IMR-90 (cell line): ENCODE measurements at regions not wholly inside any gene's neighbourhood (a gene's known extent, or its start where the extent isn't known, plus 50 kb on each side); places are given as distances from the start of the nearest gene placed in this dataset.

Experiments
- ATAC-seq: fragments of 200-7000 bp; cut with Tn5 transposase; 2 replicates; pipeline ENCODE4 v1.9.1; 2020; ENCODE audit warnings: low read depth, mild to moderate bottlenecking, moderate library complexity
- BruUV-seq: library from RNA; stranded (reverse); fragments of 400-500 nt; replicated peaks from 2 replicates; lab custom pipeline; 2021; lab: Mats Ljungman, UMichigan
- CTCF ChIA-PET: fragments of 300-600 bp; formaldehyde crosslinking; extraction: SDS; loops from one replicate; lab custom pipeline; 2021; ENCODE audit warnings: antibody characterized with exemption; lab: Yijun Ruan, JAX
- POLR2A ChIA-PET: fragments of 300-600 bp; sonication (Branson Sonifier 250); formaldehyde crosslinking; loops from one replicate; lab custom pipeline; 2022; ENCODE audit warnings: antibody characterized with exemption; ENCODE audit not compliant: unreplicated experiment; lab: Charles Lee
- DNase-seq: peaks from one replicate; pipeline ENCODE4 v3.0.0; 2013
- H2AFZ ChIP-seq: replicated peaks from 2 replicates; pipeline ENCODE3; 2013; ENCODE audit warnings: low read length, mild to moderate bottlenecking; ENCODE audit not compliant: poor library complexity
- H2AK5ac ChIP-seq: 2 replicates; pipeline ENCODE4 v1.6.1; 2013; ENCODE audit warnings: low read depth, low read length, inconsistent platforms
- H2AK9ac ChIP-seq: replicated peaks from 2 replicates; pipeline ENCODE3; 2013; ENCODE audit warnings: mild to moderate bottlenecking, low read depth, low read length, moderate library complexity; ENCODE audit not compliant: poor library complexity
- H2BK120ac ChIP-seq: 2 replicates; pipeline ENCODE4 v1.6.1; 2013; ENCODE audit warnings: low read depth, low read length, inconsistent platforms
- H2BK15ac ChIP-seq: 3 replicates; pipeline ENCODE4 v1.6.1; 2013; ENCODE audit warnings: low read depth, low read length, inconsistent platforms
- H2BK20ac ChIP-seq: 2 replicates; pipeline ENCODE4 v1.6.1; 2013; ENCODE audit warnings: low read depth, mild to moderate bottlenecking, inconsistent platforms, low read length, moderate library complexity
- H2BK5ac ChIP-seq: 2 replicates; pipeline ENCODE4 v1.6.1; 2013; ENCODE audit warnings: mild to moderate bottlenecking, low read depth, low read length, inconsistent platforms; ENCODE audit not compliant: poor library complexity, severe bottlenecking
- H3K14ac ChIP-seq: replicated peaks from 2 replicates; pipeline ENCODE4 v1.6.1; 2013; ENCODE audit warnings: low read depth, low read length, inconsistent platforms
- H3K18ac ChIP-seq: 2 replicates; pipeline ENCODE4 v1.6.1; 2013; ENCODE audit warnings: low read depth, low read length, control low read depth
- H3K23ac ChIP-seq: 2 replicates; pipeline ENCODE4 v1.6.1; 2013; ENCODE audit warnings: low read depth, low read length, inconsistent platforms
- H3K27ac ChIP-seq: 2 replicates; pipeline ENCODE4 v1.5.1; 2013; ENCODE audit warnings: mild to moderate bottlenecking, control low read depth, low read length; ENCODE audit not compliant: insufficient read depth
- H3K27me3 ChIP-seq: 2 replicates; pipeline ENCODE4 v1.6.1; 2013; ENCODE audit warnings: low read length; ENCODE audit not compliant: control insufficient read depth, insufficient read depth
- H3K36me3 ChIP-seq: 2 replicates; pipeline ENCODE4 v1.6.1; 2013; ENCODE audit warnings: low read length, mixed read lengths; ENCODE audit not compliant: control insufficient read depth, insufficient read depth
- H3K4ac ChIP-seq: 2 replicates; pipeline ENCODE4 v1.6.1; 2013; ENCODE audit warnings: low read depth, low read length, inconsistent platforms
- H3K4me1 ChIP-seq: 2 replicates; pipeline ENCODE4 v1.6.1; 2013; ENCODE audit warnings: low read length, mixed read lengths; ENCODE audit not compliant: control insufficient read depth, insufficient read depth
- H3K4me2 ChIP-seq: 2 replicates; pipeline ENCODE4 v1.6.1; 2013; ENCODE audit warnings: low read depth, mild to moderate bottlenecking, control low read depth, low read length, moderate library complexity
- H3K4me3 ChIP-seq: 2 replicates; pipeline ENCODE4 v1.5.1; 2013; ENCODE audit warnings: low read depth, mild to moderate bottlenecking, control low read depth, low read length, moderate library complexity; ENCODE audit not compliant: insufficient read depth
- H3K56ac ChIP-seq: 2 replicates; pipeline ENCODE4 v1.6.1; 2013; ENCODE audit warnings: low read length, inconsistent platforms; ENCODE audit not compliant: insufficient read depth; ENCODE audit errors: extremely low read depth
- H3K79me1 ChIP-seq, 2 experiments: 2 replicates each; pipeline ENCODE4 v1.6.1; 2013; ENCODE audit warnings: low read length in 2 of 2, inconsistent platforms in 1 of 2, low read depth in 1 of 2
- H3K9ac ChIP-seq: 2 replicates; pipeline ENCODE4 v1.6.1; 2013; ENCODE audit warnings: low read depth, low read length, control low read depth
- H3K9me1 ChIP-seq: 2 replicates; pipeline ENCODE4 v1.6.1; 2013; ENCODE audit warnings: low read length, inconsistent platforms; ENCODE audit not compliant: insufficient read depth
- H3K9me3 ChIP-seq: 2 replicates; pipeline ENCODE4 v1.6.1; 2013; ENCODE audit warnings: low read length; ENCODE audit not compliant: control insufficient read depth, insufficient read depth
- H4K20me1 ChIP-seq: 2 replicates; pipeline ENCODE4 v1.6.1; 2013; ENCODE audit warnings: low read length, inconsistent platforms; ENCODE audit not compliant: insufficient read depth
- H4K5ac ChIP-seq: 2 replicates; pipeline ENCODE4 v1.6.1; 2013; ENCODE audit warnings: mild to moderate bottlenecking, low read depth, low read length, control low read depth
- H4K8ac ChIP-seq, 2 experiments: 2 replicates each; pipeline ENCODE4 v1.6.1; 2013; ENCODE audit warnings: low read depth in 2 of 2, low read length in 2 of 2, control low read depth in 1 of 2, inconsistent platforms in 1 of 2
- H4K91ac ChIP-seq: 2 replicates; pipeline ENCODE4 v1.6.1; 2013; ENCODE audit warnings: low read depth, low read length, inconsistent platforms; ENCODE audit not compliant: insufficient read depth
- BHLHE40 ChIP-seq: fragments of 150-350 bp; IDR thresholded peaks from 2 replicates; pipeline ENCODE4 v1.6.1; 2016; ENCODE audit warnings: mild to moderate bottlenecking, low read depth, low read length
- CEBPB ChIP-seq: IDR thresholded peaks from 2 replicates; pipeline ENCODE4 v1.6.1; 2012; ENCODE audit warnings: low read depth, low read length, improper control_type of control experiment
- CHD1 ChIP-seq: IDR thresholded peaks from 2 replicates; pipeline ENCODE4 v1.6.1; 2012; ENCODE audit warnings: low read depth, low read length, improper control_type of control experiment
- CTCF ChIP-seq: conservative IDR thresholded peaks from 2 replicates; pipeline ENCODE4 v1.5.1; 2012; ENCODE audit warnings: mild to moderate bottlenecking, low read depth, low read length, improper control_type of control experiment
- ELK1 ChIP-seq: fragments of 150-350 bp; IDR thresholded peaks from 2 replicates; pipeline ENCODE4 v1.6.1; 2016; ENCODE audit warnings: low read depth, mild to moderate bottlenecking, low read length, moderate library complexity, borderline replicate concordance
- FOS ChIP-seq: fragments of 150-350 bp; IDR thresholded peaks from 2 replicates; pipeline ENCODE4 v1.6.1; 2016; ENCODE audit warnings: low read depth, low read length
- MAFK ChIP-seq: IDR thresholded peaks from 2 replicates; pipeline ENCODE4 v1.6.1; 2012; ENCODE audit warnings: low read depth, low read length, improper control_type of control experiment
- MAZ ChIP-seq: IDR thresholded peaks from 2 replicates; pipeline ENCODE4 v1.6.1; 2012; ENCODE audit warnings: low read depth, mild to moderate bottlenecking, low read length, improper control_type of control experiment, moderate library complexity, borderline replicate concordance
- MXI1 ChIP-seq: IDR thresholded peaks from 2 replicates; pipeline ENCODE4 v1.6.1; 2012; ENCODE audit warnings: low read depth, mild to moderate bottlenecking, low read length, moderate library complexity, borderline replicate concordance
- NFE2L2 ChIP-seq: fragments of 150-350 bp; IDR thresholded peaks from 2 replicates; pipeline ENCODE4 v1.6.1; 2016; ENCODE audit warnings: low read depth, mild to moderate bottlenecking, low read length
- POLR2A ChIP-seq: IDR thresholded peaks from 2 replicates; pipeline ENCODE4 v1.6.1; 2012; ENCODE audit warnings: mild to moderate bottlenecking, low read depth, low read length
- RAD21 ChIP-seq: IDR thresholded peaks from 2 replicates; pipeline ENCODE4 v1.6.1; 2012; ENCODE audit warnings: low read length, improper control_type of control experiment
- RCOR1 ChIP-seq: IDR thresholded peaks from 2 replicates; pipeline ENCODE4 v1.6.1; 2012; ENCODE audit warnings: mild to moderate bottlenecking, low read length, improper control_type of control experiment; ENCODE audit not compliant: insufficient replicate concordance
- RFX5 ChIP-seq: IDR thresholded peaks from 2 replicates; pipeline ENCODE4 v1.8.0; 2012; ENCODE audit warnings: low read depth, mild to moderate bottlenecking, low read length, moderate library complexity
- SMC3 ChIP-seq: fragments of 150-350 bp; IDR thresholded peaks from 2 replicates; pipeline ENCODE4 v1.6.1; 2016; ENCODE audit warnings: low read depth, mild to moderate bottlenecking, antibody characterized with exemption, low read length, moderate library complexity
- USF2 ChIP-seq: fragments of 150-350 bp; IDR thresholded peaks from 2 replicates; pipeline ENCODE4 v1.6.1; 2017; ENCODE audit warnings: mild to moderate bottlenecking, antibody characterized with exemption, low read length, low read depth
- WGBS, 2 experiments: methylation state at CpG; one replicate each; pipeline versions ENCODE4 v1.1.5 to v1.1.7; 2013; ENCODE audit warnings: missing lambda C conversion rate in 2 of 2; ENCODE audit not compliant: insufficient read length in 1 of 2; ENCODE audit errors: extremely low coverage in 2 of 2; 5-methylcytosine and 5-hydroxymethylcytosine counted together
- dilution Hi-C: fragments of 300-500 bp; cut with HindIII; formaldehyde crosslinking; loops from one replicate; pipeline ENCODE4 v1.14.3; 2018; ENCODE audit warnings: low sequenced_read_pairs; ENCODE audit not compliant: unreplicated experiment
- in situ Hi-C: fragments of 300-500 bp; cut with MboI; formaldehyde crosslinking; loops from 3 replicates; pipeline ENCODE4 v1.14.3; 2019; ENCODE audit warnings: low sequenced_read_pairs, inconsistent platforms, mixed read lengths
- intact Hi-C: fragments of 100-400 bp; cut with micrococcal nuclease; formaldehyde crosslinking; loops from 2 replicates; pipeline ENCODE4 v1.10.0; 2022

- no peaks in the 10 kb centered on the region for H3K79me1 ChIP-seq
- no peak overlapping the region for H2AK5ac ChIP-seq
- no peak overlapping the region for H3K4me3 ChIP-seq
- H3K4me1 ChIP-seq = no peaks in the 10 kb centered on the region
- intact Hi-C loops (no loop called here), dilution Hi-C loops (no loop called here), in situ Hi-C loops (no loop called here)
- no peak overlapping the region for H3K4me2 ChIP-seq
- H3K9me1 ChIP-seq = no peaks in the 10 kb centered on the region
- H3K36me3 ChIP-seq = no peaks in the 10 kb centered on the region
- H3K23ac ChIP-seq = no peak overlapping the region
- BruUV-seq = no TSS peak
- H4K91ac ChIP-seq = no peak overlapping the region
- H3K14ac ChIP-seq = no peak overlapping the region
- no CpG with 5 or more reads among the region's 3 CpGs for WGBS, 2 experiments
- H3K27me3 ChIP-seq = no peaks in the 10 kb centered on the region
- H3K9ac ChIP-seq = no peak overlapping the region
- ATAC-seq (no peak), DNase-seq (no peak)
- no peak overlapping the region for H3K27ac ChIP-seq
- CTCF ChIA-PET = no interaction called here
- TF ChIP-seq FOS (no peak), CTCF (no peak), ELK1 (no peak), CEBPB (no peak), NFE2L2 (no peak), SMC3 (no peak), MXI1 (no peak), RFX5 (no peak), RAD21 (no peak), POLR2A (no peak), RCOR1 (no peak), CHD1 (no peak), MAZ (no peak), MAFK (no peak), USF2 (no peak), BHLHE40 (no peak)
- no peak overlapping the region for H3K56ac ChIP-seq
- H4K8ac ChIP-seq = no peak overlapping the region
- no peak overlapping the region for H2BK20ac ChIP-seq
- no peak overlapping the region for H4K5ac ChIP-seq
- H2BK120ac ChIP-seq = no peak overlapping the region
- H2BK5ac ChIP-seq = no peak overlapping the region
- H2BK15ac ChIP-seq = no peak overlapping the region
- H3K18ac ChIP-seq = no peak overlapping the region
- no peak overlapping the region for H2AFZ ChIP-seq
- H4K20me1 ChIP-seq = no peaks in the 10 kb centered on the region
- H3K4ac ChIP-seq = no peak overlapping the region
- H3K9me3 ChIP-seq = no peaks in the 10 kb centered on the region; the same call in 1 of the 2 replicates
- no peak overlapping the region for H2AK9ac ChIP-seq
- POLR2A ChIA-PET = no interaction called here
Measured at GRCh38 chr3:1462856-1463450, 370.1 kb downstream of the CNTN6 start.
